Esophagus muscularis mucosa (tissue), 4 donors: ENCODE measurements at regions not wholly inside any gene's neighbourhood (a gene's known extent, or its start where the extent isn't known, plus 50 kb on each side); places are given as distances from the start of the nearest gene placed in this dataset.

ENCODE experiments used
- DNase-seq: peaks from one replicate; pipeline ENCODE4 v3.0.0-alpha.2; 2017; ENCODE audit errors: extremely low spot score
- H3K27ac ChIP-seq, 4 donors: fragments of 200-600 bp; sonication (generic); replicated peaks in 1 of 4; 1 replicate in 3 of 4; 2 replicates in 1 of 4; pipeline ENCODE4 v1.5.1; 2016 to 2019; ENCODE audit warnings: mild to moderate bottlenecking in 1 of 4
- H3K27me3 ChIP-seq, 4 donors: fragments of 200-600 bp; sonication (generic); one replicate each; pipeline versions ENCODE4 v1.5.1 to v1.6.0; 2016 to 2019
- H3K36me3 ChIP-seq, 4 donors: fragments of 200-600 bp; sonication (generic); one replicate each; pipeline ENCODE4 v1.5.1; 2016 to 2019
- H3K4me1 ChIP-seq, 4 donors: fragments of 200-600 bp; sonication (generic); one replicate each; pipeline ENCODE4 v1.5.1; 2016 to 2019
- H3K4me3 ChIP-seq, 4 donors: fragments of 200-600 bp; sonication (generic); 1 replicate in 2 of 4; 2 replicates in 2 of 4; pipeline ENCODE4 v1.5.1; 2016 to 2019; ENCODE audit warnings: mild to moderate bottlenecking in 4 of 4, moderate library complexity in 1 of 4
- H3K9me3 ChIP-seq, 4 donors: fragments of 200-600 bp; sonication (generic); 1 replicate in 3 of 4; 2 replicates in 1 of 4; pipeline ENCODE4 v1.5.1; 2016 to 2019
- EP300 ChIP-seq: sonication (generic); formaldehyde crosslinking; IDR thresholded peaks from one replicate; pipeline ENCODE4 v1.6.1; 2017; ENCODE audit warnings: antibody characterized with exemption
- POLR2A ChIP-seq: fragments of 450-650 bp; IDR thresholded peaks from one replicate; pipeline ENCODE4 v1.6.1; 2017; ENCODE audit warnings: antibody characterized with exemption, moderate library complexity, mild to moderate bottlenecking, low read depth
- POLR2AphosphoS5 ChIP-seq, 2 donors: sonication (generic); formaldehyde crosslinking; IDR thresholded peaks; one replicate each; pipeline ENCODE4 v1.6.1; 2017; ENCODE audit warnings: antibody characterized with exemption in 2 of 2
- WGBS: methylation state at CpG from one replicate; pipeline ENCODE4 v1.1.5; 2018; 5-methylcytosine and 5-hydroxymethylcytosine counted together
- intact Hi-C: fragments of 100-400 bp; cut with DNase I; formaldehyde crosslinking; loops from one replicate; pipeline ENCODE4 v1.15.1; 2023
- TF ChIP-seq, protein P1 (sequence below), 3 experiments: fragments of 200-600 bp in 2 of 3; fragments of 450-650 bp in 1 of 3; sonication (generic) in 2 of 3; IDR thresholded peaks; one replicate each; pipeline ENCODE4 v1.5.1; 2017 to 2019; ENCODE audit warnings: antibody characterized with exemption in 3 of 3, mild to moderate bottlenecking in 2 of 3, moderate library complexity in 1 of 3

- Histone ChIP-seq H3K27ac (no peak overlapping the region), H3K4me3 (no peak overlapping the region), H3K36me3 (no peaks in the 10 kb centered on the region), H3K9me3 (no peaks in the 10 kb centered on the region), H3K27me3 (no peaks in the 10 kb centered on the region), H3K4me1 (peaks cover 0 to 3% (median 0%) of the 10 kb centered on the region in 4 donors)
- intact Hi-C loops: no loop called here
- TF ChIP-seq, protein P1, sequence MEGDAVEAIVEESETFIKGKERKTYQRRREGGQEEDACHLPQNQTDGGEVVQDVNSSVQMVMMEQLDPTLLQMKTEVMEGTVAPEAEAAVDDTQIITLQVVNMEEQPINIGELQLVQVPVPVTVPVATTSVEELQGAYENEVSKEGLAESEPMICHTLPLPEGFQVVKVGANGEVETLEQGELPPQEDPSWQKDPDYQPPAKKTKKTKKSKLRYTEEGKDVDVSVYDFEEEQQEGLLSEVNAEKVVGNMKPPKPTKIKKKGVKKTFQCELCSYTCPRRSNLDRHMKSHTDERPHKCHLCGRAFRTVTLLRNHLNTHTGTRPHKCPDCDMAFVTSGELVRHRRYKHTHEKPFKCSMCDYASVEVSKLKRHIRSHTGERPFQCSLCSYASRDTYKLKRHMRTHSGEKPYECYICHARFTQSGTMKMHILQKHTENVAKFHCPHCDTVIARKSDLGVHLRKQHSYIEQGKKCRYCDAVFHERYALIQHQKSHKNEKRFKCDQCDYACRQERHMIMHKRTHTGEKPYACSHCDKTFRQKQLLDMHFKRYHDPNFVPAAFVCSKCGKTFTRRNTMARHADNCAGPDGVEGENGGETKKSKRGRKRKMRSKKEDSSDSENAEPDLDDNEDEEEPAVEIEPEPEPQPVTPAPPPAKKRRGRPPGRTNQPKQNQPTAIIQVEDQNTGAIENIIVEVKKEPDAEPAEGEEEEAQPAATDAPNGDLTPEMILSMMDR (IDR thresholded peaks at IDR 0.05): no peak
- TF ChIP-seq POLR2AphosphoS5 (IDR thresholded peaks at IDR 0.05): no peak
- TF ChIP-seq POLR2A: no peak
- no peak for TF ChIP-seq EP300
- 90% methylated on average over 3 of the region's 3 CpGs for WGBS
- no peak for DNase-seq
Observed at GRCh38 chr1:168819668-168820067, 90.7 kb upstream of the DPT start.

DNA sequence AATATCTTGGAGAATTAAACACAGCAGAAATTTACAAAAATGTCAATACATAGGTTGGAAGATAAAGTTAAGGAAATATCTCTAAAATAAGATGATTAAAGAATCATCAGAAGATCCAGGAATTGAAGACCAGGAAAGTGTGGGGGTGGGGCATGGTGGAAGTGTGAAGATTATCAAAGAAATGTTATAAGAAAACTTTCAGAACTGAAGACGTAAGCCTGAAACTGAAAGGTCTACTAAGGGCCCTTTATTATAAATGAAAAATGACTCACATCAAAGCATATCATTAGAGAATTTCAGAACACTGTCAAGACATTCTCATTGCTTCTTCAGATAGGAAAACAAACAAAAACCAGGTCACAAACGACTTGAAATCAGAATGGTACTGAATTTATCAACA, 92.4 kb upstream of the DPT start:
- no peak overlapping the region for H3K27ac ChIP-seq
- peaks cover 0 to 3% (median 0%) of the 10 kb centered on the region in 4 donors for H3K4me1 ChIP-seq
- no peaks in the 10 kb centered on the region for H3K36me3 ChIP-seq
- no peak for DNase-seq
- TF ChIP-seq POLR2AphosphoS5 (IDR thresholded peaks at IDR 0.05): no peak
- no peak for TF ChIP-seq EP300
- TF ChIP-seq, protein P1 (IDR thresholded peaks at IDR 0.05): no peak
- TF ChIP-seq POLR2A: no peak
- no peaks in the 10 kb centered on the region for H3K9me3 ChIP-seq
- H3K4me3 ChIP-seq: no peak overlapping the region
- WGBS: 73% methylated on average over 2 of the region's 2 CpGs
- no peaks in the 10 kb centered on the region for H3K27me3 ChIP-seq
- intact Hi-C loops: no loop called here

GRCh38 chr1:168822911-168823310, 93.9 kb upstream of the DPT start:
- Histone ChIP-seq H3K27me3 (no peaks in the 10 kb centered on the region), H3K4me3 (no peak overlapping the region), H3K4me1 (peaks cover 0 to 3% (median 0%) of the 10 kb centered on the region in 4 donors), H3K36me3 (no peaks in the 10 kb centered on the region), H3K9me3 (no peaks in the 10 kb centered on the region), H3K27ac (no peak overlapping the region)
- TF ChIP-seq POLR2AphosphoS5 (IDR thresholded peaks at IDR 0.05) (no peak), EP300 (no peak), POLR2A (no peak)
- TF ChIP-seq, protein P1 (IDR thresholded peaks at IDR 0.05): no peak
- intact Hi-C loops: no loop called here
- DNase-seq: no peak
- 72% methylated on average over 2 of the region's 2 CpGs for WGBS

GRCh38 chr1:168823988-168824387, 95.0 kb upstream of the DPT start:
- 94% methylated on average over 4 of the region's 4 CpGs for WGBS
- TF ChIP-seq EP300: no peak
- TF ChIP-seq, protein P1 (IDR thresholded peaks at IDR 0.05): no peak
- TF ChIP-seq POLR2A: no peak
- no peak for TF ChIP-seq POLR2AphosphoS5 (IDR thresholded peaks at IDR 0.05)
- H3K4me3 ChIP-seq: no peak overlapping the region
- intact Hi-C loops: no loop called here
- no peaks in the 10 kb centered on the region for H3K9me3 ChIP-seq
- no peaks in the 10 kb centered on the region for H3K27me3 ChIP-seq
- no peaks in the 10 kb centered on the region for H3K36me3 ChIP-seq
- no peak for DNase-seq
- H3K4me1 ChIP-seq: peaks cover 0 to 3% (median 0%) of the 10 kb centered on the region in 4 donors
- no peak overlapping the region for H3K27ac ChIP-seq

DNA sequence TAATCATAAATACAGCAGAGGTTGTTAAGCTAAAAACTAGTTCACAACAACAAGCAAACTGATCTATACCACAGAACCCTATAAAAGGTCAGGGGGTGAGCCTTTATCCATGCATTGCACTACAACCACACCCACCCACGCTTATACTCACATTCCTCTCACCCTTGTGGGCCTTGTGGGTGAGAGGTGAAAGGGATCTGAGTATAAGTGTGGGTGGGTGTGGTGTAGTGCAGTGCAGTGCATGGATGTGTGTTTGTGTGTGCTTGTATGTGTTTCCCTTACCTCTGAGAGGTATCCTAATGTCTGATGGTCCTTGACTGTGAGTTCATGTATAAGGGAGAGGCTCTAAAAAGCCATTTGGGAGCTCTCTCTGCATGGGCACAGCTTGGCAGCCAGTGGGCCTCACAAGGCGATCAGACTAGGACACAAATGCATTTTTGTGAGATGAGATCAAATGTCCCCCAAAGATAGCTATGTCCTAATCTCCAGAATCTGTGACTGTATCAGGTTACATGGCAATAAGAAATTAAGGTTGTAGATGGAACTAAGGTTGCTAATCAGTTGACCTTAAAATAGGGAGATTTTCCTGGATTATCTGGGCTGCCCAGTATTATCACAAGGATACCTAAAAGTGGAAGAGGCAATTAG, 95.5 kb upstream of the DPT start:
- intact Hi-C loops: no loop called here
- WGBS: 93% methylated on average over 2 of the region's 2 CpGs
- H3K36me3 ChIP-seq: no peaks in the 10 kb centered on the region
- TF ChIP-seq EP300: no peak
- TF ChIP-seq POLR2AphosphoS5 (IDR thresholded peaks at IDR 0.05): no peak
- TF ChIP-seq, protein P1 (IDR thresholded peaks at IDR 0.05): no peak
- TF ChIP-seq POLR2A: no peak
- no peaks in the 10 kb centered on the region for H3K27me3 ChIP-seq
- no peak overlapping the region for H3K27ac ChIP-seq
- H3K9me3 ChIP-seq: no peaks in the 10 kb centered on the region
- DNase-seq: no peak
- H3K4me3 ChIP-seq: no peak overlapping the region
- peaks cover 0 to 3% (median 0%) of the 10 kb centered on the region in 4 donors for H3K4me1 ChIP-seq
